Activated CD8-positive, alpha-beta memory T cell treated with anti-CD3 and anti-CD28 coated beads for 24 hours (primary cell): ENCODE measurements at regions not wholly inside any gene's neighbourhood (a gene's known extent, or its start where the extent isn't known, plus 50 kb on each side); places are given as distances from the start of the nearest gene placed in this dataset.

Source experiments
- DNase-seq: peaks from one replicate; pipeline ENCODE4 v3.0.0-alpha.2; 2020

- DNase-seq = no peak
Observed at GRCh38 chr5:176734756-176735342, 75.5 kb upstream of the UNC5A start.

- peak; percentile 42 for DNase-seq
Observed at GRCh38 chr5:176735383-176736265, 74.7 kb upstream of the UNC5A start.

- peak; percentile 40 for DNase-seq
Observed at GRCh38 chr5:176736301-176736930, 73.9 kb upstream of the UNC5A start.

GRCh38 chr5:176736931-176737745 lies 73.2 kb upstream of the UNC5A start:
- DNase-seq = peak; percentile 35

GRCh38 chr5:176737746-176738636 lies 72.4 kb upstream of the UNC5A start:
- peak; percentile 35 for DNase-seq

- peak; percentile 37 for DNase-seq
Observed at GRCh38 chr5:176738637-176739250, 71.6 kb upstream of the UNC5A start.

GRCh38 chr5:176739461-176740051 lies 70.8 kb upstream of the UNC5A start:
- peak; percentile 33 for DNase-seq

- DNase-seq = no peak
Observed at GRCh38 chr5:176740131-176740701, 70.1 kb upstream of the UNC5A start.

- peak; percentile 51 for DNase-seq
Observed at GRCh38 chr5:176740702-176741496, 69.5 kb upstream of the UNC5A start.

GRCh38 chr5:176741561-176742211 lies 68.7 kb upstream of the UNC5A start:
- peak; percentile 45 for DNase-seq

GRCh38 chr5:176742246-176743105 lies 67.9 kb upstream of the UNC5A start:
- peak; percentile 49 for DNase-seq

- DNase-seq = peak; percentile 57
Observed at GRCh38 chr5:176743136-176743861, 67.1 kb upstream of the UNC5A start.

- peak; percentile 57 for DNase-seq
Observed at GRCh38 chr5:176743868-176744583, 66.3 kb upstream of the UNC5A start.

- DNase-seq = no peak
Observed at GRCh38 chr5:176744584-176744965, 65.8 kb upstream of the UNC5A start.

- DNase-seq = peak; percentile 19
Observed at GRCh38 chr5:176747670-176748072, 62.7 kb upstream of the UNC5A start.

- DNase-seq = peak; percentile 42
Observed at GRCh38 chr5:176748073-176748966, 62.0 kb upstream of the UNC5A start.
